HG03103 (cell line): ENCODE measurements at regions not wholly inside any gene's neighbourhood (a gene's known extent, or its start where the extent isn't known, plus 50 kb on each side); places are given as distances from the start of the nearest gene placed in this dataset.
"Not testable (repeated sequence)": the region's sequence is repeated elsewhere in the genome, so short reads cannot be mapped to it uniquely, and the experiment has no call there.

Experiments used
- ATAC-seq: cut with Tn5 transposase; IDR thresholded peaks from one replicate; pipeline ENCODE4 v1.9.1; 2021; ENCODE audit warnings: low read depth; ENCODE audit not compliant: unreplicated experiment

DNA sequence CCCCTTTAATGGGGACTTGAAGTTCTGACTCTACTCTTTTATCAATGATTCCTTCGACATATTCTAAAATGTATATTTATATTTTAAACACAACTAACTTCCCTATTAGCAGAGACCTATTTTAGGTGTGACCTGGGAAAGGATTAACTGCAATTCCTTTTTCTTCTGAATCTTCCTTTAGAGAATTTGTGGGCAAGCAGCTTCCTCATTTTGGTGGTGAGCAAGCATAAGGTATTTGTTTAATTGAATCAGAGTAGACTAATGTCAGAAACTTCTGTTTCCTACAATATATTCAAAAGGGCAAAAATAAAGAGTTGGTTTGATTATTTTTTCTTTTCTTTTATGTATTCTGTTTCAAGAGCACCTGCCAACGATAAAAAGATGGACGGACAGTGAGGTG, 237.0 kb downstream of the IKZF2 start:
- no peak for ATAC-seq

DNA sequence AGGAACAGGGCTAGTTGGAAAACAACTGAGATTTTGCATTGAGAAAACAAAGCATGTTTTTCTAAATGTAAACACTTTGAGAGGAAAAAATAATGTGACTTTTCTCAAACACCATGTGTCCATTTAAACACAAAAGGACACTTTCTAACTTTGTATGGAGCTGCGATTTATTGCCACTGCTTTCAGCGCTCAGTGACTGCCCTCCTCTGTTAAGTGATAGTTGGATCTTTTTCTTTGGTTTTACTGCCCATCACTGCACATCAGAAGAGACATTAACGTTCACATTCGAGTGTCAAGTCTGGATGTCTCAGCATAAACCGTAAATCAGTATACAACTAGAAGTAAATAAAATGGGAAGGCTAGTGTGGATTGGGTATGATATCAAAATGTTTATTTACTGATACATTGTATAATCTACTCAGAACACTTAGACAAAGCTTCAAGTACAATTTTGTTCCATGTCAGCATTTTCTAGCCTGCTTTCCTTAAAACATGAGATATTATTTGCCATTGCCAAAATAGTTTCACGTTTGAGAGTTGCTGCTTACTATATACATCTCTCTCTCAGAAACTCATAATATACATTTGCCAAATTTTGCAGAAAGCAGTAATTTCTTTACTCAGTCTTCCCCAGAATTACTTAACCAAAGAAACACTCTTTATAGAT, 237.6 kb downstream of the IKZF2 start:
- ATAC-seq, result no peak

GRCh38 chr2:212912445-212913103, 238.8 kb downstream of the IKZF2 start:
- no peak for ATAC-seq

DNA sequence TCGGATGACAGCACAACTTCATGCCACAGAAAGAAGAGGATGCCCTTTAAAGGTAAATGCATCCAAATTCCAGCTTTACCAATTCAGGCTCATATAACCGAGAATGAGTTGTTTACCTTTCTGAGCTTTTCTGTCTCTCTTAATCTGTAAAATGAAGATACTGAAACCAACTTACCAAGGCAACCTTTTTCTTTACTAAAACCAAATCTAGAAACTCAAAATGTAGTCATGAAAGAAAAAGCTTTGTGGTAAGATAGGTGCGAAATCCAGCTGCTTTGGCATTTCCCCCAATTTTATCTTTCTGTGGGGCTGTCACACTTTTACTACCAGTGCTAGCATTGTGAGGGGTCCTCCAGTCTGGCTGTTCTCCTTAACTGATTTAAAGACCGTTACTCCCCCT, 240.4 kb downstream of the IKZF2 start:
- ATAC-seq, result no peak

DNA sequence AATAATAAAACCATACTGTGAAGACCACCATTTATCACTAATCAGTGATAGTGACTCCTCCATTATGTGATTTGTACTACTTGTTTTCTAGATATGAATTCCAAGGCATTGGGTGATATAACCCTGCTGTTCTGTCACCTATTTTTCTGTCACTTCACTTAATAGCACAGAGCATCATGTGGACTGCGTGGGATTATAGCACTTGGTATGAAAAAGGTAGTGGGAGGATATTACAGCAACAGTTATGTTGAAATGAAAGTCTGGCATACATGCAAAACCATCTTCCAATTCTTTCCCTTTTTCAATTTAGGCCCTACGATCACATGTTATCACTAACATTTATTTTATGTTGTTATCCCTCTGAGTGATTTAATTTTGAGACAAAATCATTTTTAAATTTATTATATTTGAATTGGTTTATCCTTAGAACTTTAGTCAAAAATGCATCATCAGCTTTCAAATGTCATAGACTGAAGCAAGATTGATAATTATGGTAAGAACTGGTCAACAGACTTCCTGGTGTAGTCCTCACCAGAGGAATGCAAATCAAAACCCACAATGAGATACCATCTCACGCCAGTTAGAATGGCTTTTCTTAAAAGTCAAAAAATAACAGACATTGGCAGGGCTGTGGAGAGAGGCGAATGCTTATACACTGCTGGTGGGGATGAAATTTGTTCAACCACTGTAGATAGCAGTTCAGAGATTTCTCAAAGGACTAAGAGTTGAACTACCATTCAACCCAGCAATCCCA, 242.6 kb downstream of the IKZF2 start:
- ATAC-seq, result no peak

GRCh38 chr2:212908031-212908430, 243.4 kb downstream of the IKZF2 start:
- ATAC-seq, result no peak

GRCh38 chr2:212906620-212907019, 244.8 kb downstream of the IKZF2 start:
- no peak for ATAC-seq

GRCh38 chr2:212905640-212906201, 245.7 kb downstream of the IKZF2 start:
- no peak for ATAC-seq

GRCh38 chr2:212904646-212905045, 246.8 kb downstream of the IKZF2 start:
- ATAC-seq, result no peak

DNA sequence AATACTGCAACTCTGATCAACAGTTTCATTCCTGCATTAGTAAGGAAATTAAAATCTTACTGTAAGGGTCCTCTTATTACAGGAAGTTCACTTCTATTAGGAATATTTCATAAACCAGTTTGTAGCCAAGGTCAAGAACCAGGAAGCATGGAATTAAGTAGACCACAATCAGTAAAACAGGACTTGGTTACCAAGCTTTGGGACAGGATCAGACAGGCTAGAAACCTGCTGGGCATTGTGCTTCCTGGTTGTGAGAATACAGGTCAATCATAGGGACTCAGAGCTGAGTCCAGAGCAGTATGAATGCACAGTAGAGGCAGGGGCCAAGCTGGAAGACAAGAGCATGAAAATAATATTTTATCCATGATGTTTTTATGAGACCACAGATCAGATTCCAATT, 248.0 kb downstream of the IKZF2 start:
- no peak for ATAC-seq

GRCh38 chr2:212902421-212902820, 249.0 kb downstream of the IKZF2 start:
- ATAC-seq, result no peak

DNA sequence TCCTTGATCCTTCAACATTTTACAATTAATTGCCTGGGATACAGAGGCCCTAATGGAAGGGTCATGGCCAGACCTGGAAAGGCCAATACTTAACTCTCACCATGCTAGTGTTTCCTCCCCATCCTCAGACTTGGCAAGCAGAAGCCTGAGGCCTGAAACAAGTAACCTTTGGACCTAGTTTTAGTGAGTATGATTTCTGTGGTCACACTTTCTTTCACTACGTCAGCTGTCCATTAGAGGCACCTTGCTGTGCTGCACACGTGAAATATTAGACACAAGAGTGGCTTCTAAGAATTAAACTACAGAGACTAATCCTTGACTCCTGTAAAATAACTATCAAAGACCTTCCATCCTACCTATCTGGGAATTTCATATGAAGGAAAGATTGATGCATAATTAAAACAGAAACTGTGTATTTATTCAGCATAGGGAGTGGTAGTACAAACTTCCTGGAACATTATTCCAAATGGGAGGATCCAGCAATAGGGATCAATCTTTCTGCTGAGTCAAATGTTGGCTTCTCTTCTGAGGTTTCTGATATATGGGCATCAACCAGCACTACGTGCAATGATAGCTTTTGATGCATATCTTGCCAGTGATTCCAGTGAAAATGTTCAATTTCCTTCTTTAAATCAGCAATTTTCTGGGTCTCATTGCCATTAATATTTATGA, 249.7 kb downstream of the IKZF2 start:
- ATAC-seq, result no peak

DNA sequence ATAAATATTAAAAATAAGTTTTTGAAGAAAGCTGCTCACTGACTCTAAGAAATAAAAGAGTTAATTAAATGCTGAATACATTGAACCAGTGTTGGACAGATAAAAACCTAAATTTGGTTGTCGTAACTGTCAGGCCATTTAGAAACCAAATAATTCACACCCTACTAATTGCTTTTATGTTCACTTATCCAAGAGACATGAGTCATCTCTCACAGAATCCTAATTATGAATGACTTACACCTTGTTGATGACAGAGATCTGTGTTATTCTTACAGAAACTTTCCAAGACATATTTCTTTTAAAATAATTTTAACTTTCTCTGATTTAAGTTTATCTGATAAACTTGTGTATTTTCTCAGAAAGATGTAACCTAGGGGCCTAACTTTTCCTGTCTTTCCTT, 250.7 kb downstream of the IKZF2 start:
- ATAC-seq, result no peak

DNA sequence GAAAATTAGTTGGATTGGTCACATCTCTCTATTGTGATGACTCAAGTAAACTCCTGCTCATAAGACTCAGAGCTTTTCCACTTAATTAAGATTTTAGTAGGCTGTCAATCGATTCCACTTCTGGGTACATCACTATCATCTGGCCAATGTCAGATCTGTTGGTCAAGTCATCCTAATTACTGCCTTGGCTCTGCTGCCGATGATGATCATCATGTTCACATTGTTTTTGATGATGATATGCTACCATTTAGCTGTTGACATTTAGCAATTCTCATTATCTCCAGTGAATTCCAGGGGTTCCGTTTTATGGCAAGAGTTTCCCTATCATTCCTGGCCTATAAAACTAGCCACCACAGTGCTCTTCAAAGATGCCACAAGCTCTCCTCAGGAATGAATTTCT, 253.4 kb downstream of the IKZF2 start:
- ATAC-seq, result no peak

DNA sequence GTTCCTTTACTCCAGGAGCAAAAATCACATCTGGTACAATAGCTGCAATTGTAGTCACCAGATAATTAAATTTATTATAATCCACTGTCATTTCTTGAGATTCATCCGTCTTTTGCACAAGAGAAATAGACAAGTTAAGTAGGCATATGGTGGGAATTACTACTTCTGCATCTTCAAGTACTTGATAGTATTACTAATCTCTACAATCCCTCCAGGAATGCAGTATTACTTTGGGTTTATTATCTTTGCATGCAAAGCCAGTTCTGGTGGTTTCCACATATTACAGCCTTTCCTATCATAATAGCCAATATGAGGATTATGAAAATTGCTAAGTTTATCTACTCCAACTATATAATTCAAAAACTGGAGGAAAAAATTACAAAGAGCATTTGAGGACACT, 254.1 kb downstream of the IKZF2 start:
- ATAC-seq, result no peak

DNA sequence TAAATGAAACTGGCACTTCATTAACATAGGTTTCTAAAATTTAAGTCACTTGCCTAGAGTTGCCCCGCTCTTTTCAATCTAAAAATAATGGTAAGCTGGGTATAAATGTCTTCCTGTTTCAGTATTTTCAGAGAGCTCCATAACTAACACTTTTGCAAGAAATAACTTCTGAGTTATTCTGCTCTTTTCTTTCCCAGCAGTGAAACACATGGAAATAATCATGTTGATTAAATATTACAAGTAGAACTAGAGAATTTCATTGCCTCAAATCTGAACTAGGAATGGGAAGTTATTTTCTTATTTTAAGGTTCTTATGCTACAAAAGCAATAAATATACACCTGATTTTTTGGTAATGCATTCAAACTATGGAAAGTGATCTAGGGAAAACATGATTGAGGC, 257.4 kb downstream of the IKZF2 start:
- no peak for ATAC-seq

DNA sequence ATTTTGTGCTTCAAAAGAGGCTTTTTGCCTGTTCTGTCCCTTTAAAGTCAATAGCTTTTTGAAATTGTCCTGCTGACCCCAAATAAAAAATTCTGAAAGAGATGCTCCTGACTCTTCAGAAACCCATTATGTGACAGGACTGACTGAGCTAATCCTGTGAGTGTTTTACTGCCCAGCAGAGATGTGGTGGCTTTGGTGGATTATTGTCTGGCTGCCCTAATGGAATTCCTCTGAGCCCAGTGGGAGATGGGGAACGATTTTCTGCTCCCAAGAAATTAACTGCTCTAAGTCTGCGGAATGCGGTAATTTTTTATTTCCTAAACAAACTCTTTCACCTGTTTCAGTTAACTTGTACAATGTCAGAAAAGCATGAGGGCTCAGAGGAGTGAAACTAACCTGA, 258.2 kb downstream of the IKZF2 start:
- no peak for ATAC-seq

- ATAC-seq, result no peak
Measured at GRCh38 chr2:212892193-212892592, 259.2 kb downstream of the IKZF2 start.

GRCh38 chr2:212891580-212891979, 259.8 kb downstream of the IKZF2 start:
- no peak for ATAC-seq

GRCh38 chr2:212882626-212883025, 268.8 kb downstream of the IKZF2 start:
- no peak for ATAC-seq

GRCh38 chr2:212876556-212876955, 274.9 kb downstream of the IKZF2 start:
- ATAC-seq, result not testable (repeated sequence)
